GM21529 (cell line): ENCODE measurements at regions not wholly inside any gene's neighbourhood (a gene's known extent, or its start where the extent isn't known, plus 50 kb on each side); places are given as distances from the start of the nearest gene placed in this dataset.
A peak's percentile ranks its signal among the peaks of the same experiment; 100 is the strongest.

Experiments used
- ATAC-seq: cut with Tn5 transposase; IDR thresholded peaks from one replicate; pipeline ENCODE4 v1.9.1; 2021; ENCODE audit not compliant: unreplicated experiment

- peak; percentile 68 for ATAC-seq
These were observed 533.3 kb downstream of the HACE1 start for GRCh38 chr6:104326173-104327001.

- ATAC-seq, result no peak
These were observed 534.2 kb downstream of the HACE1 start for GRCh38 chr6:104325341-104326172.

- ATAC-seq, result no peak
These were observed 535.4 kb downstream of the HACE1 start for GRCh38 chr6:104324301-104324700.

GRCh38 chr6:104322841-104323240 is 536.9 kb downstream of the HACE1 start:
- ATAC-seq, result no peak

- ATAC-seq, result no peak
These were observed 538.4 kb downstream of the HACE1 start for GRCh38 chr6:104321301-104321700.

- ATAC-seq, result no peak
These were observed 538.8 kb downstream of the HACE1 start for GRCh38 chr6:104320896-104321295.

- ATAC-seq, result no peak
These were observed 546.9 kb downstream of the HACE1 start for GRCh38 chr6:104312851-104313250.

GRCh38 chr6:104306211-104306610 is 553.5 kb downstream of the HACE1 start:
- ATAC-seq, result no peak

GRCh38 chr6:104305206-104305605 is 554.5 kb downstream of the HACE1 start:
- ATAC-seq, result no peak

- no peak for ATAC-seq
These were observed 557.8 kb downstream of the HACE1 start for GRCh38 chr6:104301951-104302350.

- no peak for ATAC-seq
These were observed 573.1 kb downstream of the HACE1 start for GRCh38 chr6:104286641-104287040.

- ATAC-seq, result no peak
These were observed 574.8 kb downstream of the HACE1 start for GRCh38 chr6:104284872-104285271.

GRCh38 chr6:104282581-104282980 is 577.1 kb downstream of the HACE1 start:
- no peak for ATAC-seq

- ATAC-seq, result no peak
These were observed 578.3 kb downstream of the HACE1 start for GRCh38 chr6:104281370-104281769.

- no peak for ATAC-seq
These were observed 591.3 kb downstream of the HACE1 start for GRCh38 chr6:104268389-104268788.

GRCh38 chr6:104266922-104267321 is 592.8 kb downstream of the HACE1 start:
- no peak for ATAC-seq

GRCh38 chr6:104256646-104257045 is 603.1 kb downstream of the HACE1 start:
- ATAC-seq, result no peak

GRCh38 chr6:104253236-104253635 is 606.5 kb downstream of the HACE1 start:
- ATAC-seq, result no peak

- no peak for ATAC-seq
These were observed 607.4 kb downstream of the HACE1 start for GRCh38 chr6:104252276-104252675.

GRCh38 chr6:104251651-104252050 is 608.1 kb downstream of the HACE1 start:
- ATAC-seq, result no peak

GRCh38 chr6:104240865-104241264 is 618.9 kb downstream of the HACE1 start:
- ATAC-seq, result no peak

- no peak for ATAC-seq
These were observed 619.7 kb downstream of the HACE1 start for GRCh38 chr6:104239971-104240370.
